GM11168 (cell line): ENCODE measurements at regions not wholly inside any gene's neighbourhood (a gene's known extent, or its start where the extent isn't known, plus 50 kb on each side); places are given as distances from the start of the nearest gene placed in this dataset.

Experiments used
- in situ Hi-C: fragments of 300-500 bp; cut with MboI; formaldehyde crosslinking; loops from one replicate; pipeline ENCODE4 v1.12.0; 2022; ENCODE audit warnings: low sequenced_read_pairs; ENCODE audit not compliant: unreplicated experiment

DNA sequence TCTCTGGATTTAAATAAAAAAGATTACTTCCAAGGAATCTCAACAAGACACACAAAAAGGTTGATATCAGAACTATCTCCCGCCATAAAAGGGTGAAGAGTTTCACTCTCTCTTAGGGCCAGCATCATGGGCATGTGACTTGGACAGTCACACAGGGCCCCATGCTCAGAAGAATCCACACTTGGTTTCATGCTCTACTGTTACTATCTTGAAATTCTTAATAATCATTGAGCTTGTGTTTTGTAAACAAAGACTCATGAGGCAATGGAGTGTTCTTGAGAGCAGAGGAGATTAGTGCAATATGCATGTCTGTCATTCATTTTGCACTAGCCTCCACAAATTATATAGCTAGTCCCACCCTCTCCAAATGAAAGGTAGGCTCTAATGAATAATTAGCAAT is 58.4 kb downstream of the HMHB1 start:
- in situ Hi-C loops, result no loop called here

DNA sequence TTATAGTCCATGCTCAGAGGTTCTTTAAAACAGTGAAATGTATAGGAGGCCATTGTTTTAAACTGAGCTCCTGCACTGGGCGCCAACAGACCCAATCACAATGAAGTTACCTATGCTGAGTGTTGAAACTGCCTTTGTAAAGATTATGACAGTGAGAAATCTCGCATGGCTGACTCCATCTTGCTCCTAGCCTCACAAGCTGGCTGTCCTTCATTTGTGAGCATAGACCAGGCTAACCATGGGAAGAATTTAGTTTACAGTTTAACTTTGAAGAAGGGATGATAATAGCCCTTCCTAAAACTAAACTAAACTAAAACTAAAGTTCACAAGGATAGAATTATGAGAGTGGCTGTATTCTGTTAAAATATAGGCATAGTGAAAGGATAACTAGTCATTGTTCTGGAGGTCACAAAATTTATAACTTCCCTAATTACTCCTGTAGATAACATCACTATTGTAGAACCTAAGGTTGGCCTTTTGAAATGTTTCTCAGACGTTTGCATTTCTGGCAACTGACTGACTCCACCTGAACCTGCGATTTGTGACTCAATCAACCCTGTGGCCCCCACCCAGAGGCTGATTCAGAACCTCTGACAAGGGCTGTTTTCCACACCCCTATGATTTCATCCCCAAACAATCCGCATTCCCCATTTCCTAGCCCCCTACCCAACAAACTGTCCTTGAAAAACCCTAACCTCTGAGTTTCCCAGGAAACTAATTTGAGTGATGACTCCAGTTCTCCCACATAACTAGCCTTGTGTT is 59.1 kb downstream of the HMHB1 start:
- in situ Hi-C loops, result no loop called here

DNA sequence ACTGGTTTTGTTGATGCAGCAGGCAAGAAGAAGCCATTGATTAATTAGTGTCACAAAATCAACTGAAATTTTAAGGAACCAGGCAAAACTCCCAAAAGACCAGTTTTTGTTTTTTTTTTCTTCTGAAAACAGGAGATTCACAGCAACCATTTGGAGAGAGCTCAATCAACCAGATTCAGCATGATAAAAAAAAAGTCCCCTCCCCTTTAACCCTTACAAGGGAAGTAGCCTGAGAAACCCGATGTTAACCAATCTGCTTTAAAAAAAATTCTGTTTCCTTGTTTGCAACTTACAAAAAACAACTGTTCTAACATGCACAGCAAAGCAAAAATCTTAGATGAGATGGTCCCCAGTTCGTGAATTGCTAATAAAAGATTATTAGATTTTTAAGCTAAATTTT is 59.7 kb downstream of the HMHB1 start:
- in situ Hi-C loops, result no loop called here

DNA sequence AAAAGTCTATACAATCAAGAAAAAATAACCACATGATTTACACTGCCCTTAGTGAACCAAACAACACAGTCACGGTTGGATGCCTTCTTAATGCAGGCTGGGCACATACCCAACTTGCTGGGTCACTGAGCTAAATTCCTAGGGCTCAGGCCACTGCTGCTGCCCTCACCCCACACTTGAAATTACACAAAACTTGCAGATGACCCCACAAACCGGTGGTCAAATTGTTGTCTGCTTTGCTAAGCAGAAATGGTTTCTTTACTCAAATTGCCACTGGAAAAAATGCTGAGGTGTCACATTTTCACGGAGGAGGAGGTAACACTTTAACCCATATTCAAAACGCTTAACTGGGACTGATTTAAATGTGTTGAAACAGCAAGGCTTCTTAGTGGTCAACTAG is 62.4 kb downstream of the HMHB1 start:
- in situ Hi-C loops, result no loop called here

DNA sequence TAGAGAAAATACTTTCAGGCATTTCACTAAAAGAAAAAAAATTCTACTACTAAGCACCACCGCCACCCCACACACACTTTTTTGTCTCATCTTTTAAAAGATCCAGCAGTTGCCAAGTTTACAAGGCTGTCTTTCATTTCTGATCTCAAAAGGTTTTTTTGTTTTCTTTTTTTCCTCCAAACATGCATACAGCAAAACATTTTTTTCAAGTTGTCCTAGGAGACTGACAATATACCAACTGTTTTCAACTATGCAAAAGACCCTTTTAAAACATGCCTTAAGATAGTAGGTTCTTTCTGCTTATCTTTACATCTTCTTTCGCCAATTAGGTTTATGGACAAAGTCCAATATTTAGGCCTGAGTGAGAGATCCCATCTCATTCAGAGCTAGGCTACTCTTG is 65.2 kb downstream of the HMHB1 start:
- in situ Hi-C loops, result no loop called here

DNA sequence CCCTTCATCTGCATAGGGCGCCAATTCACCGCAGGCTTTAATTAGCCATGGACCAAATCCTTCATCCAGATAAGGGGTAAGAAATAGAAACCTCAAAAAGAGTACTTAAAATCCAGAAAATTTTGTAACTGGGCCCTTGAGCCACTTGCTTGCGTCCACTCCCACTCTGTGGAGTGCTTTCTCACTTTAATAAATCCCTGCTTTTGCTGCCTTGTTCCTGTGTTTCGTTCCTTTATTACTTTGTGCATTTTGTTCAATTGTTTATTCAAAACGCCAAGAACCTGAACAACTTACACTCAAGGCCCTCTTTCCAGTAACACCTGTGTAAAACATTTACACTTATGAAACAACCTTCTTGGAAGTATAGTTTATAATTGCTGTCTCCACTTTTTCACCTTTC is 66.5 kb downstream of the HMHB1 start:
- in situ Hi-C loops, result no loop called here

DNA sequence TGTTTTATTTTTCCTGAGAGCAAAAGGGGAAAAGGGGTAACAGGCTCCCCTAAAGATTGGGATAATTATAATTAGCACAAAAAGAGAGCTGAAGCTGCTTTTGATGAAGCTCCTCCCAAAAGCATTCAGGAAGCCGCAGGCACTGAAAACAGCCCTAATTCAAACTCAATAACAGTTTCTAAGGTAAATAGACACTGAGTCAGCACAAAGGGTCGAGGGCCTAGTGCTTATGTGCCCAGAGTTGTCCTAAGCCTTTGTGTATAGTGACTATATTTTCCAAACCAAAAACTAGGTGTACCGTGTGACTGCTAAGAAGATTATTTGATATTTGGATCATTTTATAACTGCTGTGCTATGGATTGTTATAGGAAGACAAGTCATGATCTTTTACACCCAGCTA is 67.7 kb downstream of the HMHB1 start:
- in situ Hi-C loops, result no loop called here

DNA sequence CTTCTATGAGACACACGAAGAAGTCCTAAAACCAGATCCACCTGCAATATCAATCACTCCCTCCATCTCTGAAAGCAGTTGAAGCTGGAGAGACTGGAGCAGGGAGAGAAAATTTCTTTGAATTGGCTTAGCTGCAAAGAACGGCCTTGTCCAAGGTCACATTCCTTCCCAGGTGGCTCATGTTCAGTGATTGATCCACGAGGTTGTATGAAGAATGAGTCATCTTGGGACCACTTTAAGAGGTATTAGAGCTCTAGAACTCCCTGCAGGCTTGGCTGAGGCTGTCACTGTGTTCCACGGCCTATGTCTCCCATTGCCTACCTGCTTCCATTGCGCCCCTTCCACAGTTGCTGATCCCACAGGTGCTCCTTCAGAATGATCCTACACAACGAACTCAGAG is 68.2 kb downstream of the HMHB1 start:
- in situ Hi-C loops, result no loop called here

DNA sequence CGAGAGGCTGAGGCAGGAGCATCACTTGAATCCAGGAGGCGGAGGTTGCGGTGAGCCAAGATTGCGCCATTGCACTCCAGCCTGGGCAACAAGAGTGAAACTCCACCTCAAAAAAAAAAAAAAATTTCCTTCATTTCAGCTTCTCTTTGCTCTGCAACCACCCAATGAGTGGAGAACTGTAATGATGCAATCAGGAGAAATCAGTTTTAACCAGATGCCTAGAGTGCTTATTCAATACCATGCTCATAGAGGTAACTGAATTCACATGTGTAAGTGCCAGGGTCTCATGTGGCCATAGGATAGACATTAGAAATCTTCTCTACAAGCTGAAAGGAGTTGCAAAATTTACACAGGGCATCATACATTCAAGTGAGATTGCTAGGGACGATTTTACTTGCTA is 70.6 kb downstream of the HMHB1 start:
- in situ Hi-C loops, result no loop called here

DNA sequence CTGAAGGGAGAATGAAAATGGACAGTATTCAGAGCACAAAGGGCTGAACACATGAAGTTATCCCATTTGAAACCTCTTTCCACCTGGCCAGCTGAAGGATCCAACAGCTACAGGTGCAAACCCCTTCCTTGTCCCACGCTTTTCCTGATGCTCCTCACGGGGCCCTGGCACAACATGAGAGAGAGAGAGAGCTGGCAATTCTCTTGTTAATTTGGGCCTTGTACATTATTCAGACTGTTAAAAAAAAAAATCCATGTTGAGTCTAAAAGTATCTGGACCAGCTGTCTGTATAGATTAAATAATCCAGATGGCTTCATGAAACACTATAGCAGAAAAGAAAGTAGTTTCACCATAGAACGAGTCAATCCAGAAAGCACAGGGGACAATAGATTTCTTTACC is 74.1 kb downstream of the HMHB1 start:
- in situ Hi-C loops, result no loop called here

DNA sequence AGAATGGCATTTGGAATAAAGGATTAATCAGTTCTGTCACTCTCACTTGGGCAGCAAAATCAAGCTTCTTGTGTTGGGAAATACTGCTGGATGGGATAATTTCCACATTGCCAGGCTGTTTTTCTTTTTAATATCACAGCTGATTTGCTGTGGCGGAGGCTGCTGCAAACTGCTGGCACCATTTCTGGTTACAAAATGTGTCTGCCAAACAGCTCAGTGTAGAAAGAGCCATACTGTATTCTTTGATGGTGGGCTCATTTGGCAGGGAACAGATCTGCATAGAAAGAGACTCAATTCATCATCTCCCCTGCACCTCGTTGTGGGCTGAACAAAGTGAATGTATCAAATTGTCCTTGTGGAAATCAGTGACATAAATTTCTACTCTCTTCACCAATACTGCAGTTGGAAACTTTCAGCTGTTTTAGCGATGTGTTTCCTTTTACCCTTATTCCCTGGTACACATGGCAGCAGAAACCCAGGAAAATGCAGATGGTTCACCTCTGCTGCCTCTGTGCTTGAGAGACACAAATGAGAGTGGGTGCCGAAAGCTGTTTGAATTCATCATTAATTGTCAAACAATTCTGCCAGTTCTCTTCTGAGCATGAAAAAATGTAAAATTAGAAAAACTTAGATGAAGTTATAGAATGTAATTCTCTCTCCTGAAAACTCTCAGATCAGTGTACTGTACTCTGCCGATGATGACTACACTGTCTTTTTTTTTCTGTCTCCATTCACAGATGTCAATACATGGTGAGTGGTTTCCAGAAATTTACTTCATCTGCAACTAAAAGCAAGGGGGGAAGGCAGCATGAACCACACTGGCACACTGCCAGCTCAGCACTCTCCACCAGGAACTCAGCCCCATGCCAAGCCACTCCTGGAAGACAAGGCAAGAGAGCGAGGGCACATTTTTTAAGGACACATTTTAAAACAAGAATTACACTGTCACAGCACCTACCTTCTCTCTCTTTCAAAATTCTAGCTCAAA is 75.0 kb downstream of the HMHB1 start:
- in situ Hi-C loops, result no loop called here

DNA sequence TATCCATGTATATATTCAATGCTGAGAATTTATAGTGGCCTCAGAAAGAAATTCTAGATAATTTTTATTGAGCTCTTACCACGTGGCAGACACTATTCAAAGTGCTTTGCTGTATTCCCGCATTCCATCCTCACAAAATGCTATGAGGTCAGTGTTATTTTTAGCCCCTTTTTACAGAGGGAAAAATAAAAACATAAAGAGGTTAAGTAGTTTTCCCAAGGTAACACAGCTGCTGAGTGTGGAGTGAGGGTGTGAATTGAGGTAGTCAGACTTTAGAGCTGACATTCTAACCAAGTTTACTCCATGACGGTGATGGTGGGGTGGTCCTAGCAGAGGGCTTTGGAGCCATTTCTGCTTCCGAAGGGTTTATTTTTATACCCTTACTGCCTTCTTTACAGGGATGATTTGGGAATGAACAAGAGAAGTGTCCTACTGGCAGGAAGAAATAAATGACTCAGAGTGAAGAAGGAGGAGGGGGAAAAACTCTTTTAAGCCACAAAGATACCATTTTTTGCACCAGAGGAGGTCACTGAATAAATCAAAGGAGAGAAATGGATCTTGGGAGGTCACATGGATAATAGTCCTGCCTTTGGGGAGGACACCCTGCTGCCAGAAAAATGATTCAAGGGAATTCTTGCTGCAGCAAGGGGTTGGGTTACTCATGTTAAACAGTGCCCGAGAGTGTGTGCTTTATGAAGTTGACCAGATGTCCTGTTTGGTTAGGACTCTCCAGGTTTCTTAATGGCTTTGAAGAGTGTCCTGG is 76.1 kb downstream of the HMHB1 start:
- in situ Hi-C loops, result no loop called here

DNA sequence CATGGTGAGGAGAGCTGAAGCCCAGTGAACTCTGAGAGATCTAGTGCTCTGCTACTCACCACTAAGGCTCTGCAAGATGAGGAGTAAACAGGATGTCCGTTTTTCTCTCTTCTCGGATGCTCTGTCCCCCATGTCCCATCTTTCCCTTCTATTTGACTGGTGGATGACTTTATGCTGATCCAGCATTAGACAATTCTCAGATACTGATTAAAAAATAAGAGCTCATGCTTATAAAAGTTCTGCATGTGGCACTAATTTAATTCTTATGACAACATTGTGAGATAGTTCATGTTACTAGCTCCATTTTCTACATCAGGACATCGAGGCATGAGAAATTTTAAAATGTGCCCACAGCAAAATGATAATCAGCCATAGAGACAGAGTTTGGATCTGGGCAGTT is 77.0 kb downstream of the HMHB1 start:
- in situ Hi-C loops, result no loop called here

DNA sequence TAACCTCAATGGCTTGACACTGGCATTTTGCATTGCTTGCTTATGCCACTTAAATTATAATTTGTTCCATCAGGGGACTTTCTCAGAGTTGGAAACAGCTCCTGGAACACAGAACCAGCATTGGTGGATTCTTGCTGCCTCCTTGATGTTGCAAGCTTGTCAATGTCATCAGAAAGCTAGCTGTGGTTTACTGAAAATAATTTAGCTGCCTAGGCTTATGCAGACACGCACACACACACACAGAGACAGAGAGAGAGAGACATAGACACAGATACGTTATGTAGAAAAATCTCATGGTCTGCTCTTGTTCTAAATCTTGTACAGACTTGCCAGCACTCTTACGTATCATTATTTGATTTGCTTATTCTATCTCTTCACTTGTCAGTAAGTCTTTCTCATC is 78.0 kb downstream of the HMHB1 start:
- in situ Hi-C loops, result no loop called here

DNA sequence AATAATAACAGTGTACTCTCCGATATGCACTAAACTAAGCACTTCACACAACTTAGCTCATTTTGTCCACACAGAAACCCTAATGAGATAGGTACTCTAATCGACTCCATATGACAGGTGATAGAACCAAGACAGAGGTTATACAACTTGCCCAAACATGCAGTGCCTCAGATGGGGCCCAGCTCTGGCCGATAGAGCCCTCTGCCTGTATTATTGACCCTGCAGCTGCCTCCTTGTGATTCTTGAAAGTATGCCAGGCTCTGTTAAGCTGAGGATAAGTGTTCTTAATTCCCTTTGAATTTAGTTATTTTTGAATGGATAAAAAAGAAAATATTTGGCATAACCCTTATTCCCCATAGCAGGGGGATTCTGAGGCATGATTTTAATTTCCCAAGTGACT is 78.5 kb downstream of the HMHB1 start:
- in situ Hi-C loops, result no loop called here

DNA sequence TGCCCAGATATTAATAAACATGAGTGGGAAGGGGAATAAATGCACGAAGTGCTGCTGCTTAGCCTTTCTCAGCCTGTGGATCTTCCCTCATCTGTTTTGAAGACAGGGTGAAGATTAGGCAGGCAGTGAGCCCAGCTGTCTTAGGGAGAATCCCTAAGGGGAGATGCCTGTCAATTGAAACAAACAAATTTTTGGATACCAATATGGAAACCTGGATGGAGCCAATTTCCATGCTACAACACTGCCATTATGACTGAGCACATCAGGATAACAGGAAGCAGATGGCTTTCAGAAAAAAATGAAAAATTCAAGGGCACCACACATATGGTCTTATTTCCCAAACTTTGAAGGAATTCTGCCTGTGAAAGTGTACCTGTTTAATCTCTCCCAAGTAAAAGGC is 80.3 kb downstream of the HMHB1 start:
- in situ Hi-C loops, result no loop called here

DNA sequence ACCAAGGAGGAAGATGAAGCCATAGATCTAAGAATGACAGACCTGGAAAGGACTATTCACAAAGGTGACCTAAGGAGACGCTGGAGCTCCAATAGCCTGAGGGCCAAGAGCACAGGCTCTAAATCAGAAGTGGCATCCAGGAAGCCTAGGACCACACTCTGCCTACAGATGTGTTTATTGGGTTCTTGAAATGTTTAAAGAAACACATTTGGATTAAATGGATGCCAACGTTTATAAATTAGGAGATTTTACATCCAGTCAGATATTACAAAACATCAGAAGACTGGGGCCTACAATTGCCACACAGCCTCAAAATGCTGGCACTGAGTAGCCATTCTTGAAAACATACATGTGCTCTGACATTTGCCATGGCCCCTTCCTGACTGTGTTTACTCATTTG is 80.9 kb downstream of the HMHB1 start:
- in situ Hi-C loops, result no loop called here

DNA sequence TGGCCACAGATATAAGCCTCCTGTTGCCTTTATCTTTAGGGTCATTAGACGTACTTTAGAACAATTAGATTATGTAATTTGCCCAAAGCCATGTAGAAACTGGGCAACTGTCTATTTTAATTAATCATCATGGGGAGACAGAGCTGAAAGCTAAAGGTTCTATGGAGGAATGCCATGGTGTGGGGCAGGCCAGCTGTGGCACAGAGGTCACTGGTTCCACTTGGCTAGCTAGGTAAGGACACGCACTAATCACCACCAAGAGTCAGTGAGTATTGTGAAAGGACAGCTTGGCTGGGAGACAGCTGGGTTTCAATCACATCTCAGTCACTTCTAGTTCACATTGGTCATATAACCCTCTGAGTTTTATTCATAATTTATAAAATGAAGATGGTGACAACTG is 81.7 kb downstream of the HMHB1 start:
- in situ Hi-C loops, result no loop called here

DNA sequence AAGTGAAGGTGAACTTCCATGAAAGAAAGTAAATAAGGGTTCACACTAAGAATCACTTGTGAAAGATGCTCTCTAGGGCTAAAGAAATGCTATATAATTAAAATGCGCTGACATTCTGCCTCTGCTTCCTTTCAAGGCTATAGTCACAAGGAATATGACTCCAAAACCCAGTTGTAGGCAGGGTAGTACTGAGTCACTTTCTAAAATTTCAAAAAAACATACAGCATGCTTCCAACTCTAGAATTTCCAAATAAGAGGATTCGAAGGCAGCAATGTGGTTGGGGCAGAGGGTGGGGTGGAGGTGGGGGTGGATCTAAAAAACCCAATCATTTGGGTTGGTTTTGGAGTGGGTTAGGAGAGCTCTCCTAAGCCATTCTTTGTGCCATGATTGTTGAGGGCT is 84.6 kb downstream of the HMHB1 start:
- in situ Hi-C loops, result no loop called here

DNA sequence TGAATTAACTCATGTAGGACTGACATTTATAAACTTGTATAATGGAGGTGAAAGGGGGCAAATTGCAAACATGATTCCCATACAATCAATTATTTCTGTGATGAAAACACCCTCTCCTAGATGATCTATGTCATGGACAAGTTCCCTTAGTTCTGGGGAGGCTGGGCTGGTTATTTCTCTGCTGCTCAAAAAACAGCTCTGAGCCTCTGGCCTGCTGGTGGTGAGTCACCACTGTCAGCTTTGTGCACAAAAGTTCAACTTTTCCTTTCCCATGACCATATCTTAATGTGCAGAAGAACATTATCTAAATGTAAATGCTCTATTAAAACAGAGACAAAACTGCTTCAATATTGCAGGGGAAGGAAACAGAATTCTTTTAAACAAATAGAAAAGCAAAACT is 85.0 kb downstream of the HMHB1 start:
- in situ Hi-C loops, result no loop called here

DNA sequence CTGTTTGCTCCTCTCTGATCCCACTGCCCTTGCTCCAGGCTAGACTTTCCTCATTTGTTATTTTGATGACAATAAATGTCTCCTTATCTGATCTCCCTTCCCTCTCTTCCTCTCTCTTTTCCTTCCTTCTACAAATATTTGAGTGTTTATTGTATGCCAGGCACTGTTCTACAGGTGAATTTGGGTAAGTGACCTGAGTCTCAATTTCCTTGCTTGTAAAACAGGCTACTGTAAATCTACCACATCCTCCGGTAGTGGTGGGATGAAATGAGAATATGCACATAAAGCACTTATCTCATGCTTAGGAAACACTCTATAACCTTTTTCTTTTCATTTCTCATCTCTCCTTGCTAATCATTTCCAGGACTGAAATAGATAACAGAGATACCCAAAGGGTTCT is 86.4 kb downstream of the HMHB1 start:
- in situ Hi-C loops, result no loop called here
